CD8-positive, alpha-beta memory T cell (primary cell): ENCODE measurements at regions not wholly inside any gene's neighbourhood (a gene's known extent, or its start where the extent isn't known, plus 50 kb on each side); places are given as distances from the start of the nearest gene placed in this dataset.

Experiments
- CTCF ChIA-PET: fragments of 350-600 bp; sonication (Branson Sonifier 250); formaldehyde crosslinking; loops from one replicate; lab custom pipeline; 2021; ENCODE audit warnings: antibody characterized with exemption; lab: Charles Lee
- POLR2A ChIA-PET: fragments of 350-600 bp; sonication (Branson Sonifier 250); formaldehyde crosslinking; loops from one replicate; lab custom pipeline; 2021; ENCODE audit warnings: antibody characterized with exemption; lab: Charles Lee
- DNase-seq, 5 donors: peaks; one replicate each; pipeline versions ENCODE4 v3.0.0 to v3.0.0-alpha.2; 2020 to 2022; ENCODE audit warnings: mixed read lengths in 1 of 5
- H3K27ac ChIP-seq: one replicate; pipeline ENCODE4 v1.7.0; 2013; ENCODE audit warnings: low read depth, mild to moderate bottlenecking, low read length, moderate library complexity
- H3K27me3 ChIP-seq: 2 replicates; pipeline ENCODE4 v1.7.0; 2013; ENCODE audit warnings: low read length, mild to moderate bottlenecking; ENCODE audit not compliant: insufficient read depth, poor library complexity, severe bottlenecking
- H3K36me3 ChIP-seq: 2 replicates; pipeline ENCODE4 v1.7.0; 2013; ENCODE audit warnings: mild to moderate bottlenecking, low read length, moderate library complexity; ENCODE audit not compliant: insufficient read depth
- H3K4me1 ChIP-seq: 2 replicates; pipeline ENCODE4 v1.7.0; 2013; ENCODE audit warnings: mild to moderate bottlenecking, low read length, moderate library complexity; ENCODE audit not compliant: insufficient read depth
- H3K4me3 ChIP-seq: 2 replicates; pipeline ENCODE4 v1.7.0; 2013; ENCODE audit warnings: mild to moderate bottlenecking, low read length
- H3K9me3 ChIP-seq: 2 replicates; pipeline ENCODE4 v1.7.0; 2013; ENCODE audit warnings: mild to moderate bottlenecking, low read length
- H3K27ac Mint-ChIP-seq, 8 donors: one replicate each; pipeline ENCODE4 v1.8.0; 2020 to 2021; ENCODE audit warnings: mixed read lengths in 8 of 8, mild to moderate bottlenecking in 6 of 8, inconsistent platforms in 3 of 8, moderate library complexity in 3 of 8
- H3K27me3 Mint-ChIP-seq, 2 donors: one replicate each; pipeline ENCODE4 v1.8.0; 2020 to 2021; ENCODE audit warnings: mixed read lengths in 2 of 2, mild to moderate bottlenecking in 1 of 2, moderate library complexity in 1 of 2
- H3K36me3 Mint-ChIP-seq, 3 donors: one replicate each; pipeline ENCODE4 v1.8.0; 2020 to 2021; ENCODE audit warnings: mixed read lengths in 3 of 3, inconsistent platforms in 1 of 3, mild to moderate bottlenecking in 1 of 3
- H3K4me1 Mint-ChIP-seq, 3 donors: one replicate each; pipeline ENCODE4 v1.8.0; 2020 to 2021; ENCODE audit warnings: mixed read lengths in 3 of 3, inconsistent platforms in 1 of 3, mild to moderate bottlenecking in 1 of 3
- H3K4me3 Mint-ChIP-seq, 7 donors: one replicate each; pipeline ENCODE4 v1.8.0; 2020 to 2021; ENCODE audit warnings: mixed read lengths in 7 of 7, mild to moderate bottlenecking in 6 of 7, moderate library complexity in 4 of 7, inconsistent platforms in 2 of 7
- H3K9me3 Mint-ChIP-seq, 5 donors: one replicate each; pipeline ENCODE4 v1.8.0; 2020 to 2022; ENCODE audit warnings: mixed read lengths in 5 of 5, mild to moderate bottlenecking in 3 of 5, moderate library complexity in 2 of 5, inconsistent platforms in 1 of 5

DNA sequence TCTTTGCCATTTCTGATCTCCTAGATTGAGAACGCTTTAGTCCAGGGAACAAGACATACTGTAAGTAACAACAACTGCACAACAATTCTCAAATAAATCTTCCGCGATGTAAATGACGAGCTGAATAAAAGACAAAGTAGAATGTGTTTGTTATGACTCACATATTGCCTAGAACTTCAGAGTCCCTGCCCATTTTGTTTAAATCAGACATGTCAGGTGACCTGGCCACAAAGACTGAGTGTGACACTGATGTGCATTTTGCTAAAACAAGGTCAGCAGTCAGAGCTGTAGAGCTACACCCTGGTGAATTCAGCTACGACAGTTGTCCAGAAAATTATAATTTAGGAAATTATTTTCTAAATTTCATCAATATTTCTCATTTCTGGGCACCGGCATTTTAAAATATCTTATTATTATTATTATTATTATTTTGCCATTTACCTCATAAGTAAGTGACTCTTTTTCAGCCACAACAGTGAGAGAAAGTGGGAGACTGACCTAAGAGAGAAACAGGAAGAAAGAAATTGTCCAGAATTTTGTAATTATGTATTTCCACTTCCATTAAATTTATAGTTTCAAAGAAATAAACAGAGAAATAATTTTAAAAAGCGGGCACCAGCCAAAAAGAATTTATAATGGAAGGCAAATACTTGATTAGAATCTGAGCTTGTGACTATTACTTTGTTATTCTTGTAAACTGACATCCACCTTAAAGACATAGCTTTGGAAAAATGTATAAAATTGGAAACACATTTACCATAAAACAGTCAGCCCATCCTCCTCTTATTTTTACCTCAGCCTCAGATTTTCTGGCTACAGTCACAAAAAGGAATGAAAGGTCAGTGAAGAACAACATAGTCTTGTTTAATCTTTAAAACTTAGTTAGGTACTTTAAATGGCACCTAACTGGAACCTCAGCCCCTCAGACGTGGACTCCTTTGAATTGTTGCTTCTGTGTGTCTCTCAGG, 157.0 kb upstream of the CITED2 start:
- ChIA-PET CTCF (interaction anchor here (1.2 to 2.6 kb wide), 4 partner anchors 9 to 156 kb away, joined by 3 to 22 read pairs (median 9); partner anchors contain the start of gene CITED2), POLR2A (interaction anchor here (1.0 to 2.0 kb wide), 3 partner anchors 9 to 159 kb away, joined by 5 to 32 read pairs (median 19); partner anchors contain the start of gene CITED2)
- peaks cover 25% of the 10 kb centered on the region for H3K4me1 ChIP-seq
- Mint-ChIP-seq H3K4me1 (peaks cover 49 to 69% (median 68%) of the 10 kb centered on the region in 3 donors), H3K27ac (peak overlapping the region; percentile 88 to 100 (median 95)), H3K9me3 (no peaks in the 10 kb centered on the region), H3K4me3 (peak overlapping the region; percentile 53 to 89 (median 79)), H3K27me3 (no peaks in the 10 kb centered on the region), H3K36me3 (peaks cover 0 to 7% (median 0%) of the 10 kb centered on the region in 3 donors)
- DNase-seq: peak in 4 of 5 donors; percentile 45 to 81 (median 55)
- peak overlapping the region; percentile 56 for H3K27ac ChIP-seq
- no peaks in the 10 kb centered on the region for H3K36me3 ChIP-seq
- no peaks in the 10 kb centered on the region for H3K27me3 ChIP-seq
- H3K4me3 ChIP-seq: peak overlapping the region; percentile 5
- H3K9me3 ChIP-seq: no peaks in the 10 kb centered on the region

- no peaks in the 10 kb centered on the region for H3K27me3 Mint-ChIP-seq
- H3K36me3 Mint-ChIP-seq: peaks cover 0 to 7% (median 0%) of the 10 kb centered on the region in 3 donors
- H3K4me3 Mint-ChIP-seq: peak overlapping the region; percentile 53 to 89 (median 79)
- Histone ChIP-seq H3K4me3 (peak overlapping the region; percentile 5), H3K27me3 (no peaks in the 10 kb centered on the region), H3K27ac (peak overlapping the region; percentile 56), H3K9me3 (no peaks in the 10 kb centered on the region), H3K36me3 (no peaks in the 10 kb centered on the region), H3K4me1 (peaks cover 25% of the 10 kb centered on the region)
- POLR2A ChIA-PET: interaction anchor here (1.0 to 2.0 kb wide), 3 partner anchors 10 to 158 kb away, joined by 5 to 32 read pairs (median 19); partner anchors contain the start of gene CITED2
- peak overlapping the region; percentile 86 to 100 (median 95) for H3K27ac Mint-ChIP-seq
- CTCF ChIA-PET: interaction anchor here (1.2 to 2.6 kb wide), 4 partner anchors 10 to 155 kb away, joined by 3 to 22 read pairs (median 9); partner anchors contain the start of gene CITED2
- H3K9me3 Mint-ChIP-seq: no peaks in the 10 kb centered on the region
- no peak for DNase-seq
- H3K4me1 Mint-ChIP-seq: peaks cover 41 to 60% (median 60%) of the 10 kb centered on the region in 3 donors
These were observed 156.1 kb upstream of the CITED2 start for GRCh38 chr6:139530561-139530960.

- Histone ChIP-seq H3K36me3 (no peaks in the 10 kb centered on the region), H3K9me3 (no peaks in the 10 kb centered on the region), H3K27me3 (no peaks in the 10 kb centered on the region), H3K4me1 (peaks cover 22% of the 10 kb centered on the region), H3K4me3 (no peak overlapping the region), H3K27ac (no peak overlapping the region)
- no peak for DNase-seq
- Mint-ChIP-seq H3K9me3 (no peaks in the 10 kb centered on the region), H3K36me3 (peaks cover 0 to 7% (median 0%) of the 10 kb centered on the region in 3 donors), H3K27ac (peak overlapping the region in 7 of 8 donors; percentile 29 to 88 (median 67)), H3K27me3 (no peaks in the 10 kb centered on the region), H3K4me1 (peaks cover 34 to 49% (median 48%) of the 10 kb centered on the region in 3 donors), H3K4me3 (peak overlapping the region in 6 of 7 donors; percentile 4 to 38 (median 26))
- ChIA-PET POLR2A (no interaction called here), CTCF (no interaction called here)
These were observed 155.0 kb upstream of the CITED2 start for GRCh38 chr6:139529420-139529819.

GRCh38 chr6:139528471-139528870, 154.0 kb upstream of the CITED2 start:
- no peaks in the 10 kb centered on the region for H3K27me3 Mint-ChIP-seq
- POLR2A ChIA-PET: interaction anchor here (0.6 to 1.1 kb wide), 3 partner anchors 9 to 959 kb away, joined by 3 read pairs; no protein-coding TSS in a partner anchor

GRCh38 chr6:139525415-139525814, 151.0 kb upstream of the CITED2 start:
- Histone ChIP-seq H3K4me1 (peaks cover 2% of the 10 kb centered on the region), H3K4me3 (no peak overlapping the region), H3K27ac (no peak overlapping the region), H3K9me3 (no peaks in the 10 kb centered on the region), H3K27me3 (no peaks in the 10 kb centered on the region), H3K36me3 (no peaks in the 10 kb centered on the region)
- Mint-ChIP-seq H3K27ac (no peak overlapping the region), H3K4me1 (peaks cover 8 to 17% (median 16%) of the 10 kb centered on the region in 3 donors), H3K4me3 (no peak overlapping the region), H3K9me3 (no peaks in the 10 kb centered on the region), H3K27me3 (no peaks in the 10 kb centered on the region), H3K36me3 (peaks cover 0 to 11% (median 0%) of the 10 kb centered on the region in 3 donors)
- no peak for DNase-seq
- POLR2A ChIA-PET: interaction anchor here (0.6 kb wide), 1 partner anchor 9 kb away, joined by 3 read pairs; no protein-coding TSS in a partner anchor
- CTCF ChIA-PET: no interaction called here

More at GRCh38 chr6:139528471-139528870, 154.0 kb upstream of the CITED2 start:
- Mint-ChIP-seq H3K36me3 (peaks cover 0 to 7% (median 0%) of the 10 kb centered on the region in 3 donors), H3K9me3 (no peaks in the 10 kb centered on the region), H3K4me1 (peaks cover 25 to 39% (median 39%) of the 10 kb centered on the region in 3 donors), H3K4me3 (peak overlapping the region in 1 of 7 donors; percentile 28), H3K27ac (peak overlapping the region in 1 of 8 donors; percentile 46)
- no peak for DNase-seq
- no peaks in the 10 kb centered on the region for H3K36me3 ChIP-seq
- CTCF ChIA-PET: no interaction called here
- no peak overlapping the region for H3K27ac ChIP-seq
- peaks cover 13% of the 10 kb centered on the region for H3K4me1 ChIP-seq
- H3K9me3 ChIP-seq: no peaks in the 10 kb centered on the region
- H3K27me3 ChIP-seq: no peaks in the 10 kb centered on the region
- H3K4me3 ChIP-seq: no peak overlapping the region

DNA sequence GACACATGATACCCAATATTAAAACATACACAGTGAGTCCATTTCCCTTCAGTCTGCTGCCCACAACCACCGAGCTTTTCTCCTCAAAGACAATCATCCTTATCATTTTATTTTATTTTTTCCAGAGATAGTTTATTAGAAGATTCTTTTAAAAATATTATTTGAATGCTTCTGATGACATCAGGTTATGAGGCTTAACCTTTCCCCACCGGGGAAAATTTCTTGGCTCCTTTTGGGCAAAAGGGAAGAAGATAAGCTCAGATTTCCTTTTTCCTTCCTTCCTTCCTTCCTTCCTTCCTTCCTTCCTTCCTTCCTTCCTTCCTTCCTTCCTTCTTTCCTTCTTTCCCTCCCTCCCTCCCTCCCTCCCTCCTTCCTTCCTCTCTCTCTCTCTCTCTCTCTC, 149.5 kb upstream of the CITED2 start:
- Mint-ChIP-seq H3K9me3 (no peaks in the 10 kb centered on the region), H3K4me3 (no peak overlapping the region), H3K36me3 (peaks cover 0 to 11% (median 0%) of the 10 kb centered on the region in 3 donors), H3K4me1 (peaks cover 2 to 6% (median 5%) of the 10 kb centered on the region in 3 donors), H3K27me3 (no peaks in the 10 kb centered on the region), H3K27ac (no peak overlapping the region)
- ChIA-PET POLR2A (no interaction called here), CTCF (no interaction called here)
- H3K9me3 ChIP-seq: no peaks in the 10 kb centered on the region
- H3K4me3 ChIP-seq: no peak overlapping the region
- H3K36me3 ChIP-seq: no peaks in the 10 kb centered on the region
- H3K4me1 ChIP-seq: no peaks in the 10 kb centered on the region
- H3K27me3 ChIP-seq: no peaks in the 10 kb centered on the region
- DNase-seq: no peak
- no peak overlapping the region for H3K27ac ChIP-seq

GRCh38 chr6:139522511-139523220, 148.2 kb upstream of the CITED2 start:
- Mint-ChIP-seq H3K36me3 (peaks cover 0 to 10% (median 0%) of the 10 kb centered on the region in 3 donors), H3K4me3 (no peak overlapping the region), H3K9me3 (no peaks in the 10 kb centered on the region), H3K27ac (peak overlapping the region in 1 of 8 donors; percentile 10), H3K4me1 (no peaks in the 10 kb centered on the region), H3K27me3 (no peaks in the 10 kb centered on the region)
- Histone ChIP-seq H3K4me3 (no peak overlapping the region), H3K27me3 (no peaks in the 10 kb centered on the region), H3K4me1 (no peaks in the 10 kb centered on the region), H3K27ac (no peak overlapping the region), H3K9me3 (no peaks in the 10 kb centered on the region), H3K36me3 (no peaks in the 10 kb centered on the region)
- ChIA-PET CTCF (no interaction called here), POLR2A (no interaction called here)
- DNase-seq: no peak
